DOHH2 (cell line): ENCODE measurements at regions not wholly inside any gene's neighbourhood (a gene's known extent, or its start where the extent isn't known, plus 50 kb on each side); places are given as distances from the start of the nearest gene placed in this dataset.

ENCODE experiments used
- EZH2phosphoT487 ChIP-seq: fragments of 200-600 bp; sonication (generic); IDR thresholded peaks from 2 replicates; pipeline ENCODE4 v1.6.1; 2017; ENCODE audit warnings: borderline replicate concordance, mild to moderate bottlenecking, antibody characterized with exemption, low read length, moderate library complexity, mixed read lengths
- TF ChIP-seq, protein P1 (sequence below): fragments of 200-600 bp; sonication (generic); IDR thresholded peaks from one replicate; pipeline ENCODE4 v1.5.1; 2014; ENCODE audit warnings: antibody characterized with exemption, mild to moderate bottlenecking, low read depth, low read length; ENCODE audit not compliant: poor library complexity, severe bottlenecking

DNA sequence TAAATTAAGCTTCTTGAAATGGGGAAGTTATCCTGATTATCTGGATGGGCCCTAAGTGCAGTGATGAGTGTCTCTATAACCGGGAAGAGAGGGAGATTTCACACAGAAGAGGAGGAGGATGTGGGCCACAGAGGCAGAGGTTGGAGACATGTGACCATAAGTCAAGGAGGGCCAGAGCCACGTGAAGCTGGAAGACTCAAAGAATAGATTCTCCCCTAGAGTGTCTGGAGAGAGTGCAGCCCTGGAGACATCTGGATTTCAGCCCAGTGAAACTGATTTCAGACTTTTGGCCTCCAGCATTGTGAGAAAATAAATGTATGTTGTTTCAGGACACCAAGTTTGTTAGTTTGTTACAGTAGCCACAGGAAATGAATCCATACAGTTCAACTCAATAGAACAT lies 442.9 kb downstream of the NTRK2 start:
- TF ChIP-seq, protein P1, sequence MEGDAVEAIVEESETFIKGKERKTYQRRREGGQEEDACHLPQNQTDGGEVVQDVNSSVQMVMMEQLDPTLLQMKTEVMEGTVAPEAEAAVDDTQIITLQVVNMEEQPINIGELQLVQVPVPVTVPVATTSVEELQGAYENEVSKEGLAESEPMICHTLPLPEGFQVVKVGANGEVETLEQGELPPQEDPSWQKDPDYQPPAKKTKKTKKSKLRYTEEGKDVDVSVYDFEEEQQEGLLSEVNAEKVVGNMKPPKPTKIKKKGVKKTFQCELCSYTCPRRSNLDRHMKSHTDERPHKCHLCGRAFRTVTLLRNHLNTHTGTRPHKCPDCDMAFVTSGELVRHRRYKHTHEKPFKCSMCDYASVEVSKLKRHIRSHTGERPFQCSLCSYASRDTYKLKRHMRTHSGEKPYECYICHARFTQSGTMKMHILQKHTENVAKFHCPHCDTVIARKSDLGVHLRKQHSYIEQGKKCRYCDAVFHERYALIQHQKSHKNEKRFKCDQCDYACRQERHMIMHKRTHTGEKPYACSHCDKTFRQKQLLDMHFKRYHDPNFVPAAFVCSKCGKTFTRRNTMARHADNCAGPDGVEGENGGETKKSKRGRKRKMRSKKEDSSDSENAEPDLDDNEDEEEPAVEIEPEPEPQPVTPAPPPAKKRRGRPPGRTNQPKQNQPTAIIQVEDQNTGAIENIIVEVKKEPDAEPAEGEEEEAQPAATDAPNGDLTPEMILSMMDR: no peak
- TF ChIP-seq EZH2phosphoT487: no peak
